Skeletal muscle satellite cell (primary cell): ENCODE measurements at regions not wholly inside any gene's neighbourhood (a gene's known extent, or its start where the extent isn't known, plus 50 kb on each side); places are given as distances from the start of the nearest gene placed in this dataset.
"Not testable (repeated sequence)": the region's sequence is repeated elsewhere in the genome, so short reads cannot be mapped to it uniquely, and the experiment has no call there.

Source experiments
- H3K27me3 ChIP-seq: 2 replicates; pipeline ENCODE4 v1.7.0; 2013; ENCODE audit warnings: low read length; ENCODE audit not compliant: control insufficient read depth, insufficient read depth
- H3K36me3 ChIP-seq: 2 replicates; pipeline ENCODE4 v1.7.0; 2013; ENCODE audit warnings: mild to moderate bottlenecking, control low read depth, low read length; ENCODE audit not compliant: insufficient read depth
- H3K4me1 ChIP-seq: 2 replicates; pipeline ENCODE4 v1.7.0; 2013; ENCODE audit warnings: low read length; ENCODE audit not compliant: control insufficient read depth, insufficient read depth
- H3K4me2 ChIP-seq: 2 replicates; pipeline ENCODE4 v1.7.0; 2013; ENCODE audit warnings: mild to moderate bottlenecking, low read length
- H3K4me3 ChIP-seq: 2 replicates; pipeline ENCODE4 v1.7.0; 2013; ENCODE audit warnings: low read length
- H3K9ac ChIP-seq: 2 replicates; pipeline ENCODE4 v1.7.0; 2013; ENCODE audit warnings: mild to moderate bottlenecking, low read depth, low read length, moderate library complexity
- H3K9me3 ChIP-seq: replicated peaks from 2 replicates; pipeline ENCODE4 v1.7.0; 2013; ENCODE audit warnings: mild to moderate bottlenecking, control low read depth, low read length

- no peak overlapping the region for H3K4me3 ChIP-seq
- no peaks in the 10 kb centered on the region for H3K27me3 ChIP-seq
- peaks cover 8% of the 10 kb centered on the region for H3K9me3 ChIP-seq
- no peaks in the 10 kb centered on the region for H3K36me3 ChIP-seq
- no peak overlapping the region for H3K9ac ChIP-seq
- no peaks in the 10 kb centered on the region for H3K4me1 ChIP-seq
- H3K4me2 ChIP-seq: no peak overlapping the region
These were observed 935.5 kb upstream of the FBXO33 start for GRCh38 chr14:40367717-40368116.

GRCh38 chr14:40365305-40365704, 933.1 kb upstream of the FBXO33 start:
- no peaks in the 10 kb centered on the region for H3K27me3 ChIP-seq
- no peaks in the 10 kb centered on the region for H3K4me1 ChIP-seq
- no peaks in the 10 kb centered on the region for H3K36me3 ChIP-seq
- H3K9me3 ChIP-seq: peaks cover 5% of the 10 kb centered on the region
- H3K4me3 ChIP-seq: no peak overlapping the region
- H3K9ac ChIP-seq: no peak overlapping the region
- no peak overlapping the region for H3K4me2 ChIP-seq

DNA sequence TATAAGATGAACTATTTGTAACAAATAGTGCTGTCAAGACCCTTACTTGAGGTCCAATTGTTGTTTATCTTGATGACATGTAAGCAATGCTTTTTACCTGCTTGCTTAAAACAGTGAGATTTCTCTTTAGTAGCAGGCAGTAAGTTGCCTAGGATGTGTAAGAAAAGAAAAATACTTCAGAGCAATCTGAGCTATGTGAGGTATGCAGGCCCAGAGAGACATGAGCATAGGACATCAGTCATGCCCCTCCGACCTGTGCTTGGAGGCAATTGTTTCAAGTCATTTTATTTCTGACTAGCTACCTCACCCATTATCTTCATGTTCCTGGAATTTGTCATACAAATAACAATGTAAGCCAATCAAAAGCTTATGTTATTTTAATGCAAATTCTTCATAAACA, 930.6 kb upstream of the FBXO33 start:
- Histone ChIP-seq H3K4me1 (no peaks in the 10 kb centered on the region), H3K4me3 (no peak overlapping the region), H3K4me2 (no peak overlapping the region), H3K9ac (no peak overlapping the region), H3K9me3 (peaks cover 5% of the 10 kb centered on the region), H3K36me3 (no peaks in the 10 kb centered on the region), H3K27me3 (no peaks in the 10 kb centered on the region)

DNA sequence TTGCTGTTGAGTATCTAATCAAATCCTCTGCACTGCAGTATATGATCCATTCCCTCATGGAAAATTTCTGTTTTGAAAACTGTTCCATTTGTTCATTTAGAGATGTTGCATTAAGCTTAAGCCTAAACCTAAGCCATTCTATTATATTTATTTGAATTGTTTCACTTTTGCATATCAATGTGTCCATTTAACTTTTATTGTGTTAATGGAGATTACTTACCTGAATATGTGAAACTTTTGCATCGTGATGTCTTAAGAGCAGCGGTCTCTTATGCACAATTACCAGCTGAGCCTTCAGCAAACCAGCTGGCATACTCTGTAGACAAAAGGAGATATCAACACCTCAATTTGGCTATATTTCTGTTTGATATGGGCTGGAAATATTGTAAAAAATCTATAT, 922.5 kb upstream of the FBXO33 start:
- Histone ChIP-seq H3K4me2 (no peak overlapping the region), H3K9ac (no peak overlapping the region), H3K36me3 (no peaks in the 10 kb centered on the region), H3K4me3 (no peak overlapping the region), H3K27me3 (no peaks in the 10 kb centered on the region), H3K9me3 (no peaks in the 10 kb centered on the region), H3K4me1 (no peaks in the 10 kb centered on the region)

DNA sequence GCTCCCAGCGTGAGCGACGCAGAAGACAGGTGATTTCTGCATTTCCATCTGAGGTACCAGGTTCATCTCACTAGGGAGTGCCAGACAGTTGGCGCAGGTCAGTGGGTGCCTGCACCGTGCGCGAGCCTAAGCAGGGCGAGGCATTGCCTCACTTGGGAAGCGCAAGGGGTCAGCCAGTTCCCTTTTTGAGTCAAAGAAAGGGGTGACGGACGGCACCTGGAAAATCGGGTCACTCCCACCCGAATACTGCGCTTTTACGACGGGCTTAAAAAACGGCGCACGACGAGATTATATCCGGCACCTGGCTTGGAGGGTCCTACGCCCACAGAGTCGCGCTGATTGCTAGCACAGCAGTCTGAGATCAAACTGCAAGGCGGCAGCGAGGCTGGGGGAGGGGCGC, 915.9 kb upstream of the FBXO33 start:
- not testable (repeated sequence) for H3K27me3 ChIP-seq, H3K36me3 ChIP-seq, H3K4me3 ChIP-seq, H3K9ac ChIP-seq, H3K9me3 ChIP-seq, H3K4me1 ChIP-seq, H3K4me2 ChIP-seq

- Histone ChIP-seq H3K4me1 (no peaks in the 10 kb centered on the region), H3K9me3 (no peaks in the 10 kb centered on the region), H3K4me2 (no peak overlapping the region), H3K9ac (no peak overlapping the region), H3K27me3 (no peaks in the 10 kb centered on the region), H3K36me3 (no peaks in the 10 kb centered on the region), H3K4me3 (no peak overlapping the region)
These were observed 915.4 kb upstream of the FBXO33 start for GRCh38 chr14:40347675-40348074.

- H3K9me3 ChIP-seq: no peaks in the 10 kb centered on the region
- H3K4me2 ChIP-seq: no peak overlapping the region
- H3K27me3 ChIP-seq: no peaks in the 10 kb centered on the region
- H3K9ac ChIP-seq: no peak overlapping the region
- no peaks in the 10 kb centered on the region for H3K4me1 ChIP-seq
- H3K36me3 ChIP-seq: no peaks in the 10 kb centered on the region
- no peak overlapping the region for H3K4me3 ChIP-seq
These were observed 914.0 kb upstream of the FBXO33 start for GRCh38 chr14:40346275-40346674.

DNA sequence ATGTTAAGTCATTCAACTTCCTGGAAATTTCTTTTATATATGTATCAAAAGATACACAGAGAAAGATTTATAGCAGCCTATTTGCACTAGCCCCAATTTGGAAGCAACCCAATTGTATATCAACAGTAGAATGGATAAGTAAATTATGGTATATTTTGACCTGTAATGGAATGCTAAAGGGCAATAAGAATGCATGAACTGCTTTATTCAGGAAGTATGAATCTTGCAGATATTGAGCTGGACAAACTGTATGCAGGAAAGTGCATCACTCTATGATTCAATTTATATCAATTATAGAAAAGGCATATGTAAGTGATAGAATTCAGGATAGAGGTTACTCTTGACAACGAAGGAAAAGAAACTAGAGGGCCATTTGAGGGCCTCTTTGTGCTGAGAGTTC, 913.1 kb upstream of the FBXO33 start:
- Histone ChIP-seq H3K27me3 (no peaks in the 10 kb centered on the region), H3K9ac (no peak overlapping the region), H3K4me2 (no peak overlapping the region), H3K4me1 (no peaks in the 10 kb centered on the region), H3K36me3 (no peaks in the 10 kb centered on the region), H3K9me3 (no peaks in the 10 kb centered on the region), H3K4me3 (no peak overlapping the region)

DNA sequence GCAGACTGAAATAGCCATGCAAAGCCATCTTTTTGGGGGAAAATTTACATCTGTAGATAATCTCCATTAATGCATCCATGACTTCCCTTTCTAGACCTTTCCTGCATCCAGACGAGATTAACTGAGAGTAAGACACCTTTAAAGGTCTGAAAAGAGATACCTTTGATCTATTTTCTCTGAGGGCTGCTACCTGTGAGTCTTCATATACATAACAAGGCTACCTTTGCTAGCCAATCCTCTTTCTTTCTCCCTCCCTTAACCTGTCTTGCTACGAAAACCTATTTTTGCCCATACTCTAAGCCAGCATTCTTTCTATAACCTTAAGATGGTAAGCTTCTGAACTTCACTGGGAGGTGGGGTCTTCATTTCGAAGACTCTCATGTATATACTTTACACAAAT, 908.5 kb upstream of the FBXO33 start:
- H3K9me3 ChIP-seq: no peaks in the 10 kb centered on the region
- no peak overlapping the region for H3K9ac ChIP-seq
- no peaks in the 10 kb centered on the region for H3K4me1 ChIP-seq
- H3K36me3 ChIP-seq: no peaks in the 10 kb centered on the region
- no peaks in the 10 kb centered on the region for H3K27me3 ChIP-seq
- H3K4me2 ChIP-seq: no peak overlapping the region
- no peak overlapping the region for H3K4me3 ChIP-seq

- Histone ChIP-seq H3K9me3 (peaks cover 2% of the 10 kb centered on the region), H3K27me3 (no peaks in the 10 kb centered on the region), H3K4me3 (no peak overlapping the region), H3K4me2 (no peak overlapping the region), H3K36me3 (no peaks in the 10 kb centered on the region), H3K9ac (no peak overlapping the region), H3K4me1 (no peaks in the 10 kb centered on the region)
These were observed 904.6 kb upstream of the FBXO33 start for GRCh38 chr14:40336846-40337245.

- not testable (repeated sequence) for H3K4me1 ChIP-seq, H3K9ac ChIP-seq, H3K27me3 ChIP-seq, H3K36me3 ChIP-seq, H3K4me2 ChIP-seq, H3K4me3 ChIP-seq, H3K9me3 ChIP-seq
These were observed 894.3 kb upstream of the FBXO33 start for GRCh38 chr14:40326519-40326918.

DNA sequence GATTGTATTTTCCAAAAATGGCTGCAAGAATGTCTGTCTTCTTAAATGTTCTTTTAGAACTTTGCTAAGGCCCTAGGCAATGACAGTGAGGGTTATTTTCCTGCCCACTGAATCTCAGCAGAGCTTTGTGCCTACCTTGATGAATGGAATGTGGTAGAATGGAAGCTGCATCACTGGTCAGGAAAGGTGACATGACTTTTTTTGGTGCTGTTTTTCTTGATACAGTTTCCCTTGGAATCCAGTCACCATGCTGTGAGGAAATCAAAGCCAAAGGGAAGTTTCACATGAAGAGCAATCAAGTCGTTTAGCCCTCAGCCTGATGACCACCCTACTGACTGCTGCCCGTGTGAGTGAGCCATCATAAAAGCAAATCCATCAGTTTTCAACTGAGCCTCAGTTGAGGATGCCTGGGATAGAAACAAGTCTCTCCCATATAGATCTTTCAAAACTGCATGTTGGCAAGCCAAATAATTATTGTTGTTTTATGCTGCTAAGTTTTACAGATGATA, 886.0 kb upstream of the FBXO33 start:
- Histone ChIP-seq H3K9ac (no peak overlapping the region), H3K4me1 (no peaks in the 10 kb centered on the region), H3K9me3 (peaks cover 5% of the 10 kb centered on the region), H3K27me3 (no peaks in the 10 kb centered on the region), H3K4me3 (no peak overlapping the region), H3K36me3 (no peaks in the 10 kb centered on the region), H3K4me2 (no peak overlapping the region)
